ENCODE measurements at regions not wholly inside any gene's neighbourhood (a gene's known extent, or its start where the extent isn't known, plus 50 kb on each side); places are given as distances from the start of the nearest gene placed in this dataset.

GRCh38 chr4:12979797-12980196, 504.3 kb downstream of the RAB28 start:
- no peaks in the 10 kb centered on the region for H3K27me3 ChIP-seq
- no peak overlapping the region for H3K4me3 ChIP-seq
- intact Hi-C loops (cut with DNase I): no loop called here
- DNase-seq: no peak
- H3K4me1 ChIP-seq (replicated peaks in 1 of 2): no peaks in the 10 kb centered on the region
- H3K36me3 ChIP-seq (replicated peaks in 1 of 2): no peaks in the 10 kb centered on the region
- no peak overlapping the region for H3K27ac ChIP-seq
- TF ChIP-seq POLR2A (IDR thresholded peaks at IDR 0.05) (no peak), CTCF (IDR thresholded peaks at IDR 0.05) (no peak)
- 82 to 90% (median 87%) methylated on average over 9 to 11 of the region's 11 CpGs for WGBS, 4 donors
- no peaks in the 10 kb centered on the region for H3K9me3 ChIP-seq (replicated peaks in 1 of 3)

DNA sequence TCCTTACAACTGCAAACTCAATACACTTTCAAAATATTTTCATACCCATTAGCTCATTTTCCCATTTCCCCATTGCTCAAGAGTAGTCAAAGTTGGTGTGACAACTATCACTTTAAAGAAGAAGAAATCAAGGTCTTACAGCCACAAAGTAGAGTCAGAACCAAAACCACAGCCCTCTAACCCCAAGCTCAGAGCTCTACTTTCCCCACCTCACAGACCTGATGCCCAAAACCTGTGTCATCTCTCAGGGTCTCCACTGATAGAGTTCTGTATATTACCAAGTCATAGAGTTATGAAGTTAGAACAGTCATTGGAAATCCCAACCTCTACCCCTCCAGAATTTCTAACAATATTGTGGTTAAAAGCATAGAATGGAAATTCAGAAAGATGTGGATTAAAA, 505.8 kb downstream of the RAB28 start:
- Histone ChIP-seq H3K36me3 (replicated peaks in 1 of 2) (no peaks in the 10 kb centered on the region), H3K27ac (no peak overlapping the region), H3K9me3 (replicated peaks in 1 of 3) (no peaks in the 10 kb centered on the region), H3K4me3 (no peak overlapping the region), H3K4me1 (replicated peaks in 1 of 2) (no peaks in the 10 kb centered on the region), H3K27me3 (no peaks in the 10 kb centered on the region)
- intact Hi-C loops (cut with DNase I): no loop called here
- DNase-seq: no peak
- TF ChIP-seq POLR2A (IDR thresholded peaks at IDR 0.05): no peak
- no peak for TF ChIP-seq CTCF (IDR thresholded peaks at IDR 0.05)

- H3K4me1 ChIP-seq (replicated peaks in 1 of 2): no peaks in the 10 kb centered on the region
- no peaks in the 10 kb centered on the region for H3K27me3 ChIP-seq
- intact Hi-C loops (cut with DNase I): no loop called here
- no peaks in the 10 kb centered on the region for H3K9me3 ChIP-seq (replicated peaks in 1 of 3)
- TF ChIP-seq POLR2A (IDR thresholded peaks at IDR 0.05): no peak
- no peak for TF ChIP-seq CTCF (IDR thresholded peaks at IDR 0.05)
- WGBS, 4 donors: 68 to 78% (median 71%) methylated on average over 3 of the region's 3 CpGs
- H3K36me3 ChIP-seq (replicated peaks in 1 of 2): no peaks in the 10 kb centered on the region
- H3K4me3 ChIP-seq: no peak overlapping the region
- no peak for DNase-seq
- H3K27ac ChIP-seq: no peak overlapping the region
Measured at GRCh38 chr4:12975511-12975910, 508.6 kb downstream of the RAB28 start.

GRCh38 chr4:12973522-12973921, 510.6 kb downstream of the RAB28 start:
- Histone ChIP-seq H3K4me1 (replicated peaks in 1 of 2) (no peaks in the 10 kb centered on the region), H3K9me3 (replicated peaks in 1 of 3) (no peaks in the 10 kb centered on the region), H3K27ac (no peak overlapping the region), H3K27me3 (no peaks in the 10 kb centered on the region), H3K36me3 (replicated peaks in 1 of 2) (no peaks in the 10 kb centered on the region), H3K4me3 (no peak overlapping the region)
- TF ChIP-seq POLR2A (IDR thresholded peaks at IDR 0.05): no peak
- TF ChIP-seq CTCF (IDR thresholded peaks at IDR 0.05): no peak
- intact Hi-C loops (cut with DNase I): no loop called here
- no peak for DNase-seq
- 85 to 90% (median 87%) methylated on average over 2 of the region's 2 CpGs for WGBS, 4 donors
